ENCODE measurements at regions not wholly inside any gene's neighbourhood (a gene's known extent, or its start where the extent isn't known, plus 50 kb on each side); places are given as distances from the start of the nearest gene placed in this dataset.

- POLR2A ChIA-PET, result no interaction called here
- Histone ChIP-seq H3K9me3 (ENCODE audit: control extremely low read depth in 1 of 5, control insufficient read depth in 4 of 5, insufficient read depth in 2 of 5, low read depth in 1 of 5, low read length in 4 of 5) (no peaks in the 10 kb centered on the region), H3K36me3 (ENCODE audit: control insufficient read depth in 4 of 4, insufficient read depth in 4 of 4, low read length in 3 of 4) (no peaks in the 10 kb centered on the region), H3K4me1 (ENCODE audit: control extremely low read depth in 1 of 4, control insufficient read depth in 4 of 4, insufficient read depth in 4 of 4, low read length in 3 of 4) (no peaks in the 10 kb centered on the region), H3K27ac (ENCODE audit: insufficient read depth in 1 of 2, low read depth in 1 of 2, low read length in 2 of 2, poor library complexity in 1 of 2, severe bottlenecking in 2 of 2) (no peak overlapping the region), H3K27me3 (replicated peaks in 2 of 5; ENCODE audit: control insufficient read depth in 4 of 5, insufficient read depth in 5 of 5, low read length in 4 of 5) (peaks cover 2 to 40% (median 12%) of the 10 kb centered on the region in 5 experiments), H3K4me3 (ENCODE audit: control insufficient read depth in 1 of 7, extremely low read depth in 1 of 7, insufficient read depth in 4 of 7, low read depth in 2 of 7, low read length in 6 of 7) (no peak overlapping the region)
- no peak for DNase-seq
- 96% methylated on average over 6 of the region's 6 CpGs for WGBS (ENCODE audit: insufficient coverage)
- CTCF ChIA-PET, result no interaction called here
These were observed 126.6 kb downstream of the SLC24A2 start for GRCh38 chr9:19662213-19662612.

DNA sequence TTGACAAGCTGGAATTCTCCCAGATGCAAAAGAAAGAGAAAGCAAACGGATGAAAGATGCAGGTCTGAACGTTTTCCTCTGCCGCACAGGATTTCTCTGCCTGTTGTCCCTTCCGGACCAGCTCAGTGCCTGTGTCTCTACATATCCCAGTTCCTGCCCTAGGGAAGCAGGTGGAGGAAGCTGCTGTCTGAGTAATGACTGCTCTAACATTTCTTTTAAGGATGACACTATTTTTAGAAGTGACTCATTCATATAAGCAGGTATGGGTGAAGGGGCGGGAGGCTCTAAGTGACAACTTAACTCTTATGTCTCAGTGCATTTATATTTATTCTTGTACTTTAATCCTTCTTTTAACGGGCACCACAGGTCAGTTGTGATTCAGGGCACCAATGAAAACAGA, 128.8 kb downstream of the SLC24A2 start:
- peak in 1 of 3 donors; percentile 4 for DNase-seq
- H3K27me3 ChIP-seq (replicated peaks in 2 of 5; ENCODE audit: control insufficient read depth in 4 of 5, insufficient read depth in 5 of 5, low read length in 4 of 5), result peaks cover 2 to 49% (median 14%) of the 10 kb centered on the region in 5 experiments
- WGBS (ENCODE audit: insufficient coverage), result 89% methylated on average over 3 of the region's 6 CpGs
- ChIA-PET POLR2A (no interaction called here), CTCF (interaction anchor here (0.8 kb wide), 1 partner anchor 133 kb away, joined by 4 read pairs; no protein-coding TSS in a partner anchor)
- H3K27ac ChIP-seq (ENCODE audit: insufficient read depth in 1 of 2, low read depth in 1 of 2, low read length in 2 of 2, poor library complexity in 1 of 2, severe bottlenecking in 2 of 2), result no peak overlapping the region
- no peaks in the 10 kb centered on the region for H3K9me3 ChIP-seq (ENCODE audit: control extremely low read depth in 1 of 5, control insufficient read depth in 4 of 5, insufficient read depth in 2 of 5, low read depth in 1 of 5, low read length in 4 of 5)
- H3K36me3 ChIP-seq (ENCODE audit: control insufficient read depth in 4 of 4, insufficient read depth in 4 of 4, low read length in 3 of 4), result no peaks in the 10 kb centered on the region
- H3K4me3 ChIP-seq (ENCODE audit: control insufficient read depth in 1 of 7, extremely low read depth in 1 of 7, insufficient read depth in 4 of 7, low read depth in 2 of 7, low read length in 6 of 7), result no peak overlapping the region
- H3K4me1 ChIP-seq (ENCODE audit: control extremely low read depth in 1 of 4, control insufficient read depth in 4 of 4, insufficient read depth in 4 of 4, low read length in 3 of 4), result no peaks in the 10 kb centered on the region

GRCh38 chr9:19656704-19657103, 132.1 kb downstream of the SLC24A2 start:
- ChIA-PET POLR2A (no interaction called here), CTCF (no interaction called here)
- no peak for DNase-seq

GRCh38 chr9:19651681-19652080, 137.2 kb downstream of the SLC24A2 start:
- DNase-seq, result no peak
- Histone ChIP-seq H3K36me3 (ENCODE audit: control insufficient read depth in 4 of 4, insufficient read depth in 4 of 4, low read length in 3 of 4) (no peaks in the 10 kb centered on the region), H3K27me3 (replicated peaks in 2 of 5; ENCODE audit: control insufficient read depth in 4 of 5, insufficient read depth in 5 of 5, low read length in 4 of 5) (peaks cover 0 to 12% (median 6%) of the 10 kb centered on the region in 5 experiments), H3K9me3 (ENCODE audit: control extremely low read depth in 1 of 5, control insufficient read depth in 4 of 5, insufficient read depth in 2 of 5, low read depth in 1 of 5, low read length in 4 of 5) (no peaks in the 10 kb centered on the region), H3K4me3 (ENCODE audit: control insufficient read depth in 1 of 7, extremely low read depth in 1 of 7, insufficient read depth in 4 of 7, low read depth in 2 of 7, low read length in 6 of 7) (no peak overlapping the region), H3K4me1 (ENCODE audit: control extremely low read depth in 1 of 4, control insufficient read depth in 4 of 4, insufficient read depth in 4 of 4, low read length in 3 of 4) (peaks cover 0 to 12% (median 7%) of the 10 kb centered on the region in 4 experiments), H3K27ac (ENCODE audit: insufficient read depth in 1 of 2, low read depth in 1 of 2, low read length in 2 of 2, poor library complexity in 1 of 2, severe bottlenecking in 2 of 2) (no peak overlapping the region)
- 92% methylated on average over 5 of the region's 7 CpGs for WGBS (ENCODE audit: insufficient coverage)
- POLR2A ChIA-PET, result no interaction called here
- CTCF ChIA-PET, result interaction anchor here (1.2 to 1.9 kb wide), 2 partner anchors 9 to 159 kb away, joined by 4 to 5 read pairs; no protein-coding TSS in a partner anchor

More at GRCh38 chr9:19656704-19657103, 132.1 kb downstream of the SLC24A2 start:
- H3K36me3 ChIP-seq (ENCODE audit: control insufficient read depth in 4 of 4, insufficient read depth in 4 of 4, low read length in 3 of 4), result no peaks in the 10 kb centered on the region
- H3K27ac ChIP-seq (ENCODE audit: insufficient read depth in 1 of 2, low read depth in 1 of 2, low read length in 2 of 2, poor library complexity in 1 of 2, severe bottlenecking in 2 of 2), result no peak overlapping the region
- no peaks in the 10 kb centered on the region for H3K4me1 ChIP-seq (ENCODE audit: control extremely low read depth in 1 of 4, control insufficient read depth in 4 of 4, insufficient read depth in 4 of 4, low read length in 3 of 4)
- 73% methylated on average over 4 of the region's 4 CpGs for WGBS (ENCODE audit: insufficient coverage)
- peaks cover 2 to 50% (median 14%) of the 10 kb centered on the region in 5 experiments for H3K27me3 ChIP-seq (replicated peaks in 2 of 5; ENCODE audit: control insufficient read depth in 4 of 5, insufficient read depth in 5 of 5, low read length in 4 of 5)
- H3K4me3 ChIP-seq (ENCODE audit: control insufficient read depth in 1 of 7, extremely low read depth in 1 of 7, insufficient read depth in 4 of 7, low read depth in 2 of 7, low read length in 6 of 7), result no peak overlapping the region
- H3K9me3 ChIP-seq (ENCODE audit: control extremely low read depth in 1 of 5, control insufficient read depth in 4 of 5, insufficient read depth in 2 of 5, low read depth in 1 of 5, low read length in 4 of 5), result no peaks in the 10 kb centered on the region

- Histone ChIP-seq H3K4me1 (ENCODE audit: control extremely low read depth in 1 of 4, control insufficient read depth in 4 of 4, insufficient read depth in 4 of 4, low read length in 3 of 4) (peaks cover 0 to 12% (median 7%) of the 10 kb centered on the region in 4 experiments), H3K27ac (ENCODE audit: insufficient read depth in 1 of 2, low read depth in 1 of 2, low read length in 2 of 2, poor library complexity in 1 of 2, severe bottlenecking in 2 of 2) (no peak overlapping the region), H3K27me3 (replicated peaks in 2 of 5; ENCODE audit: control insufficient read depth in 4 of 5, insufficient read depth in 5 of 5, low read length in 4 of 5) (peaks cover 0 to 8% (median 4%) of the 10 kb centered on the region in 5 experiments), H3K9me3 (ENCODE audit: control extremely low read depth in 1 of 5, control insufficient read depth in 4 of 5, insufficient read depth in 2 of 5, low read depth in 1 of 5, low read length in 4 of 5) (no peaks in the 10 kb centered on the region), H3K36me3 (ENCODE audit: control insufficient read depth in 4 of 4, insufficient read depth in 4 of 4, low read length in 3 of 4) (no peaks in the 10 kb centered on the region), H3K4me3 (ENCODE audit: control insufficient read depth in 1 of 7, extremely low read depth in 1 of 7, insufficient read depth in 4 of 7, low read depth in 2 of 7, low read length in 6 of 7) (no peak overlapping the region)
- 100% methylated on average over 1 of the region's 2 CpGs for WGBS (ENCODE audit: insufficient coverage)
- CTCF ChIA-PET, result interaction anchor here (1.1 kb wide), 1 partner anchor 10 kb away, joined by 4 read pairs; no protein-coding TSS in a partner anchor
- no peak for DNase-seq
- POLR2A ChIA-PET, result no interaction called here
These were observed 138.5 kb downstream of the SLC24A2 start for GRCh38 chr9:19650312-19650711.

- ChIA-PET POLR2A (no interaction called here), CTCF (interaction anchor here (0.9 kb wide), 1 partner anchor 20 kb away, joined by 4 read pairs; no protein-coding TSS in a partner anchor)
- H3K4me1 ChIP-seq (ENCODE audit: control extremely low read depth in 1 of 4, control insufficient read depth in 4 of 4, insufficient read depth in 4 of 4, low read length in 3 of 4), result peaks cover 0 to 12% (median 7%) of the 10 kb centered on the region in 4 experiments
- H3K4me3 ChIP-seq (ENCODE audit: control insufficient read depth in 1 of 7, extremely low read depth in 1 of 7, insufficient read depth in 4 of 7, low read depth in 2 of 7, low read length in 6 of 7), result no peak overlapping the region
- H3K36me3 ChIP-seq (ENCODE audit: control insufficient read depth in 4 of 4, insufficient read depth in 4 of 4, low read length in 3 of 4), result no peaks in the 10 kb centered on the region
- WGBS (ENCODE audit: insufficient coverage), result 44% methylated on average over 1 of the region's 4 CpGs
- peaks cover 0 to 8% (median 3%) of the 10 kb centered on the region in 5 experiments for H3K27me3 ChIP-seq (replicated peaks in 2 of 5; ENCODE audit: control insufficient read depth in 4 of 5, insufficient read depth in 5 of 5, low read length in 4 of 5)
- no peaks in the 10 kb centered on the region for H3K9me3 ChIP-seq (ENCODE audit: control extremely low read depth in 1 of 5, control insufficient read depth in 4 of 5, insufficient read depth in 2 of 5, low read depth in 1 of 5, low read length in 4 of 5)
- no peak for DNase-seq
- H3K27ac ChIP-seq (ENCODE audit: insufficient read depth in 1 of 2, low read depth in 1 of 2, low read length in 2 of 2, poor library complexity in 1 of 2, severe bottlenecking in 2 of 2), result no peak overlapping the region
These were observed 139.3 kb downstream of the SLC24A2 start for GRCh38 chr9:19649336-19650041.

DNA sequence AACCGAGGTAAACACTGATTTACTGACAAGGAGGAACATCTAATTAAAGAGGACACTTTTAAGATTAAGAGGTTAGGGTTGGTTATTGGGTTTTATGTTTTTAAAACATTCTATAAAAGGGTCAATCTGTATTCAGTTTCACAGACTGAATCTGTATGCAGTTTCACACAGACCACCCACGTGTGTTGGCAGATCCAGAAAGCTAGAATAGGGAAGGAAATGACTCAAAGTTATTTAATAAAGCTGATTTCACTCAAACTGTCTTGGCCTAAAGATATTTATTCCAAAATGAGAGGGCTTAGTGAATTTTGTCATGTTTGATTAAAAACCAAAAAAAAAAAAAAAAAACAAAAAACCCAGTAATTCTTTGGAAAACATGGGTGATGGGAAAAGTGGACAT, 140.2 kb downstream of the SLC24A2 start:
- Histone ChIP-seq H3K27ac (ENCODE audit: insufficient read depth in 1 of 2, low read depth in 1 of 2, low read length in 2 of 2, poor library complexity in 1 of 2, severe bottlenecking in 2 of 2) (no peak overlapping the region), H3K36me3 (ENCODE audit: control insufficient read depth in 4 of 4, insufficient read depth in 4 of 4, low read length in 3 of 4) (no peaks in the 10 kb centered on the region), H3K4me1 (ENCODE audit: control extremely low read depth in 1 of 4, control insufficient read depth in 4 of 4, insufficient read depth in 4 of 4, low read length in 3 of 4) (peaks cover 0 to 12% (median 7%) of the 10 kb centered on the region in 4 experiments), H3K27me3 (replicated peaks in 2 of 5; ENCODE audit: control insufficient read depth in 4 of 5, insufficient read depth in 5 of 5, low read length in 4 of 5) (peaks cover 0 to 3% (median under 1%) of the 10 kb centered on the region in 5 experiments), H3K9me3 (ENCODE audit: control extremely low read depth in 1 of 5, control insufficient read depth in 4 of 5, insufficient read depth in 2 of 5, low read depth in 1 of 5, low read length in 4 of 5) (no peaks in the 10 kb centered on the region), H3K4me3 (ENCODE audit: control insufficient read depth in 1 of 7, extremely low read depth in 1 of 7, insufficient read depth in 4 of 7, low read depth in 2 of 7, low read length in 6 of 7) (no peak overlapping the region)
- peak; percentile 42 to 87 (median 75) for DNase-seq
- ChIA-PET POLR2A (interaction anchor here (0.7 kb wide), 1 partner anchor 20 kb away, joined by 8 read pairs; no protein-coding TSS in a partner anchor), CTCF (interaction anchor here (0.9 kb wide), 1 partner anchor 19 kb away, joined by 4 read pairs; no protein-coding TSS in a partner anchor)
- WGBS (ENCODE audit: insufficient coverage), result 0% methylated on average over 1 of the region's 2 CpGs

Data from common myeloid progenitor, CD34-positive (primary cell).